GM12891 (cell line): ENCODE measurements at regions not wholly inside any gene's neighbourhood (a gene's known extent, or its start where the extent isn't known, plus 50 kb on each side); places are given as distances from the start of the nearest gene placed in this dataset.

Source experiments
- DNase-seq: peaks from one replicate; pipeline ENCODE4 v3.0.0; 2011; ENCODE audit warnings: low spot score; ENCODE audit not compliant: insufficient read length
- FAIRE-seq: peaks from 2 replicates; lab custom pipeline; 2011; peaks lifted over from hg19 to GRCh38; lab: Jason Lieb, UNC
- PAX5 ChIP-seq: IDR thresholded peaks from 2 replicates; pipeline ENCODE4 v1.6.1; 2011; ENCODE audit warnings: low read length, moderate library complexity, mild to moderate bottlenecking; ENCODE audit not compliant: insufficient read depth, severe bottlenecking
- POLR2A ChIP-seq: IDR thresholded peaks from 2 replicates; pipeline ENCODE4 v1.6.1; 2011; ENCODE audit warnings: low read depth, low read length, control low read depth
- POLR2AphosphoS5 ChIP-seq: IDR thresholded peaks from 2 replicates; pipeline ENCODE4 v1.6.1; 2011; ENCODE audit warnings: low read depth, low read length, control low read depth
- POU2F2 ChIP-seq: IDR thresholded peaks from 2 replicates; pipeline ENCODE4 v1.6.1; 2011; ENCODE audit warnings: low read depth, mild to moderate bottlenecking, control low read depth, low read length, moderate library complexity
- SPI1 ChIP-seq: IDR thresholded peaks from 2 replicates; pipeline ENCODE4 v1.6.1; 2011; ENCODE audit warnings: low read depth, low read length, control low read depth
- TAF1 ChIP-seq: IDR thresholded peaks from 2 replicates; pipeline ENCODE4 v1.6.1; 2011; ENCODE audit warnings: low read depth, low read length, control low read depth

- TF ChIP-seq SPI1 (no peak), POLR2A (no peak), TAF1 (no peak), POLR2AphosphoS5 (no peak), PAX5 (no peak), POU2F2 (no peak)
- FAIRE-seq, result no peak
- no peak for DNase-seq
Measured at GRCh38 chr6:139777202-139777970, 402.9 kb upstream of the CITED2 start.

DNA sequence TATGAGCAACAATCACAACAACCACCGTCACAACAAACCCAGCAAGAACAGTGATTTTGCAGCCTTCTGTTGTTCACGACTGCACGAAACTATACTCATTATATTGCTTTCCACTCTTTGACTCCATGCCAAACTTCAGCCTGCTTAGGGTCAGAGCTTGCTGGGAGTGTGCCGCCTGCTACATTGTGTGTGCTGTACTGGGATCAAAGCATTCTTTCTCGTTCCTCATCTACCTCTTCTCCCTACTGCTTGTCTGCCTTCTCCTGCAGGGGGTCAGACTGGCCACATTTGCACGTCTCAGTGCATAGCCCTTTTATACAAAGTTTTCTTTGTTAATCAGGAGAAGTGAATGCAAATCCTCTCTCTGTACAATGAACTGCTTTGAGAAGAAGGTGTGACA is 401.6 kb upstream of the CITED2 start:
- no peak for FAIRE-seq
- TF ChIP-seq POU2F2 (no peak), POLR2A (no peak), SPI1 (no peak), POLR2AphosphoS5 (no peak), TAF1 (no peak), PAX5 (no peak)
- DNase-seq, result no peak

DNA sequence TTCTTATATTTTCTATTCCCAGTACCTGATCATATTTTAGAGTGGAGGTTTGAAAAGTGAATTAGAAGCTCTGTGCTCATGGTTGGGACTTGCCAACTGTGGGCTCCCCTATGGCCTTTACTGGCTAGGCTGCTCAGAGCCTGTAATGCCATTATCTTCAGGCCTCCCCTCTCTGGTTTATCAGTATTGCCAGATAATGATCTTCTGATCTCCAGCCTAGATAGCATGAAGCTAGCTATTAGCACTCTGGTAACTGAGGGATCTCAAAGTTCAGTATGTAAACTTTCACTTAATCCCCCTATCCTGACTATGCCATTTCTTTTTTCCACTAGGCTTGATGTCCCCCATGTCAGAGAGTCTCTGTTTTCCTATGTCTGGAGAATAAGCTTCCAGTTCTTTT is 393.7 kb upstream of the CITED2 start:
- no peak for FAIRE-seq
- no peak for DNase-seq
- TF ChIP-seq POLR2AphosphoS5 (no peak), TAF1 (no peak), POU2F2 (no peak), SPI1 (no peak), POLR2A (no peak), PAX5 (no peak)

DNA sequence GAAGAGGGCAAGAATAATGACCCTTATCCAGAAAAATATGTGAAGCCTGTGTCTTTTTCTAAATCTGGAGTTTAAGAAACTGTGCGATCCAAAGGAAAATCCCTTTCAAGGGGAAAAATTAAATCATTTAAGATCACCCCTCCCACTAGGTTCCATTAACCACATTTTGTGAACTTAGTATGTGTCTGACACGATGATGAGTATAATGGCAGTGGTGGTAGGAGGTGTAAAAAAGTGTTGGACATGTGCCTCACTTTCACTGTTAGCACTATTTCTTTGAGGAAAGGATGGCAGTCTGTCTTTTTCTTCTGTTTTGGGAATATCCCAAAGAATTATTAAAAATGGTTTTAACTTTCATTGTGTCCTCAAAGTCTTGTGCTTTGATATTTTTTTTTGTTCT is 392.3 kb upstream of the CITED2 start:
- TF ChIP-seq POLR2AphosphoS5, result no peak
- TF ChIP-seq POU2F2, result no peak
- TF ChIP-seq POLR2A, result no peak
- no peak for TF ChIP-seq TAF1
- no peak for TF ChIP-seq SPI1
- no peak for TF ChIP-seq PAX5
- FAIRE-seq, result no peak
- DNase-seq, result no peak

- FAIRE-seq, result no peak
- no peak for TF ChIP-seq SPI1
- no peak for TF ChIP-seq POU2F2
- no peak for TF ChIP-seq PAX5
- no peak for TF ChIP-seq POLR2A
- no peak for TF ChIP-seq POLR2AphosphoS5
- TF ChIP-seq TAF1, result no peak
Measured at GRCh38 chr6:139765825-139766285, 391.4 kb upstream of the CITED2 start.

DNA sequence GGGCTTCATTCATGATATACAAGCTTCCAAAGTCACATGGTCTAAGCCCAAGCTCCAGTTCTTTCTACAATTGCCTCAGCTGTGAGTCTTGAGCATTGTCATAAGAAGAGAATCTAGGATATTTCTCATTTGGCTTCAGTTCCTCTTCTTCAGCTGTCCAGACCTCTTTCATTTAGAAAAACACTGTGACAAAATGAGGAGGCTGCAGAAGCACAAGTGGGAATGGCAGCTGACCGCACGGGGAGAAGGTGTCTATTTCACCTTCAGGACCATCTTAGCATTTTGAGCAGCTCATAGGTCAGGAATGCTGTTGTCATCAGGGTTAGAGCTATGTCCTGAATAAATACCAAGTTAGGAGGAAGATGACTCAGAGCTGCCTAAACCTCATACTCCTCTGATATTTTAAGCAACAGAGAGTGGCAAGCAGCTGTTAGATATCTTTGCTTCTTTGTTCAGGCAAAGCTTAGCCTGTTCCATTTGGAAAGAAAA is 390.1 kb upstream of the CITED2 start:
- TF ChIP-seq TAF1, result no peak
- peak; percentile 96 for TF ChIP-seq SPI1
- no peak for TF ChIP-seq POU2F2
- peak; percentile 69 for FAIRE-seq
- DNase-seq, result no peak

More at GRCh38 chr6:139765825-139766285, 391.4 kb upstream of the CITED2 start:
- DNase-seq, result no peak

- DNase-seq (no peak), FAIRE-seq (no peak)
- TF ChIP-seq SPI1, result no peak
- no peak for TF ChIP-seq PAX5
Measured at GRCh38 chr6:139763468-139764210, 389.2 kb upstream of the CITED2 start.

DNA sequence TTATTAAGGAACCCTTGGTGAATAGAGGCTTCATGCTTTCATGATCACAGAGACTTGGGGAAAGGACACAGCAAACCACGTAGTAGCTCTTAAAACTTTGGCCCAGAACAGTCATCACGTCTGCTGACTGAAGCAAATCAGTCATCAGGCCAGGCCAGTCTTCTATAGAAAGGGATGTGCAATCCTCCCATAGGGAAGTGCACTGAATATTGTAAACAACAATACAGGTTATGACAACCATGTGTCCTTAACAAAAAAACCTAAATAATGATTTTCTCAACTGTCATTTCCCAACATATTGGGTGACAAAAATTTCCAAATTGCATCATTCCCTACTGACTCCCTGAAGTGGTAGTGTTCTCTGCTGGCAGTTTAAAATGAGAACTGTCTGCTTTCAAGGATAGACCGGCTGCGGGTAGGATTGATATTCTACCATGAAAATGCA is 388.2 kb upstream of the CITED2 start:
- TF ChIP-seq PAX5 (no peak), POLR2AphosphoS5 (no peak), POU2F2 (no peak), TAF1 (no peak), POLR2A (no peak), SPI1 (peak; percentile 58)
- no peak for DNase-seq
- FAIRE-seq, result peak; percentile 26

- DNase-seq (no peak), FAIRE-seq (no peak)
Measured at GRCh38 chr6:139760128-139760527, 385.7 kb upstream of the CITED2 start.

More at GRCh38 chr6:139760128-139760527, 385.7 kb upstream of the CITED2 start:
- TF ChIP-seq TAF1 (no peak), PAX5 (no peak), POU2F2 (no peak), POLR2A (no peak), POLR2AphosphoS5 (no peak), SPI1 (no peak)
